ENCODE measurements at regions not wholly inside any gene's neighbourhood (a gene's known extent, or its start where the extent isn't known, plus 50 kb on each side); places are given as distances from the start of the nearest gene placed in this dataset.

DNA sequence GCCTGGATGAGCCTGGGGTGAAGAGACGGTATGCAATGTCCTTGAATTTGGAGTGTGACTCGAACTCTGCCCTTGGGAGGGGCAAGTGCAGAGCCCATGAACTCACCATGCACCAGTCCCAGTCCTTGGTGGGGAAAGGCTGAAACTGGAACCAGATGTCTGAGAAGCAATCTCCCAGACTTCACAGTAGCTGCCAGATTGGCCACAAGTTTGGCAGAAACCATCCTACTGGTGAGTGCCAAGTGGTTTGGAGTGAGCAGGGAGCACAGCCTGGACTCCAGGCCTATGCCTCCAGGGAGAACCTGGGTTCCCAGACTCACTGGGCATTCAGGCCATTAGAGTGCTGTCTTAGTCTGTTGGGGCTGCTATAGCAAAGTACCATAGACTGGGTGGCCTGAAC lies 99.6 kb upstream of the LYZL1 start:
- TF ChIP-seq, protein P1, sequence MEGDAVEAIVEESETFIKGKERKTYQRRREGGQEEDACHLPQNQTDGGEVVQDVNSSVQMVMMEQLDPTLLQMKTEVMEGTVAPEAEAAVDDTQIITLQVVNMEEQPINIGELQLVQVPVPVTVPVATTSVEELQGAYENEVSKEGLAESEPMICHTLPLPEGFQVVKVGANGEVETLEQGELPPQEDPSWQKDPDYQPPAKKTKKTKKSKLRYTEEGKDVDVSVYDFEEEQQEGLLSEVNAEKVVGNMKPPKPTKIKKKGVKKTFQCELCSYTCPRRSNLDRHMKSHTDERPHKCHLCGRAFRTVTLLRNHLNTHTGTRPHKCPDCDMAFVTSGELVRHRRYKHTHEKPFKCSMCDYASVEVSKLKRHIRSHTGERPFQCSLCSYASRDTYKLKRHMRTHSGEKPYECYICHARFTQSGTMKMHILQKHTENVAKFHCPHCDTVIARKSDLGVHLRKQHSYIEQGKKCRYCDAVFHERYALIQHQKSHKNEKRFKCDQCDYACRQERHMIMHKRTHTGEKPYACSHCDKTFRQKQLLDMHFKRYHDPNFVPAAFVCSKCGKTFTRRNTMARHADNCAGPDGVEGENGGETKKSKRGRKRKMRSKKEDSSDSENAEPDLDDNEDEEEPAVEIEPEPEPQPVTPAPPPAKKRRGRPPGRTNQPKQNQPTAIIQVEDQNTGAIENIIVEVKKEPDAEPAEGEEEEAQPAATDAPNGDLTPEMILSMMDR (IDR thresholded peaks at IDR 0.05; ENCODE audit: low read depth, low read length, missing control alignments): no peak
- DNase-seq (ENCODE audit: low read depth): no peak
- no peak overlapping the region for H3K4me3 ChIP-seq (ENCODE audit: low read depth, low read length)

DNA sequence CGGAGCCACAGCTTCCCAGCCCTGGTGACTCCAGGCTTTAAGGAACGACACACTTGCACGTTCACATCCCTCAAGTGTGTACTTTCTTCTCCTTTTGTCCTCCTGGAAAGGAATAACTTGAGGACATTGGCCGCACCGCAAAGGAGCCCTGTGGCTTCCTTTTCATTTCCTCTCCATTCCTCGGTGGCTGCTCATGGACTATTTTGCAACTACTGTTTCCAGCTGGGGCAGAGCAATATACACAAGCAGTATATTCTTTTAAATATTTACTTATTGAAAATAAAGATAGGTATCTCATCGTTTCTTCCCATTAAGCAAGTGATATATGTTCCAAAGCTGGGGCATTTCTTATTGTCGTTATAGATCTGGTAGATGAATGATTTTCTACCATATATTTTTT lies 97.2 kb upstream of the LYZL1 start:
- TF ChIP-seq, protein P1 (IDR thresholded peaks at IDR 0.05; ENCODE audit: low read depth, low read length, missing control alignments): no peak
- no peak overlapping the region for H3K4me3 ChIP-seq (ENCODE audit: low read depth, low read length)
- DNase-seq (ENCODE audit: low read depth): no peak

DNA sequence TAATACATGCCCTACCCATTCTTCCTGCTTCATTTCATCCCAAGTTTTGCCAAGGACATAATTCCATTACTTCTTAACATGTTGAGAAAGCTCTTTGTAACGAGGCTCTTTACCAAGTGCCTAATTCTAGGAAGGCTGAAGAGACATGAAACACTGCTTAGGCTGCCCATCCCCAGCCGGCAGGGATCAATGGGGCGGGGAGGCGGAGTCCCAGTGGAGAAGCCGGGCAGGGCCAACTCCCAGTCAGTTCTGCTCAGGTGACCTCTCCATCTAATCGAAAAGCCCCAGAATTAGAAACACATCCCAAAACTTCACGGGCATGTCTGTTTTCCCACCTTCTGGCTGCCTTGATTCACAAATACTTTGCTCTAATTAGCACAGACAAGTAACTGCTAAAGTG lies 89.5 kb upstream of the LYZL1 start:
- TF ChIP-seq, protein P1 (IDR thresholded peaks at IDR 0.05; ENCODE audit: low read depth, low read length, missing control alignments): no peak
- DNase-seq (ENCODE audit: low read depth): no peak

DNA sequence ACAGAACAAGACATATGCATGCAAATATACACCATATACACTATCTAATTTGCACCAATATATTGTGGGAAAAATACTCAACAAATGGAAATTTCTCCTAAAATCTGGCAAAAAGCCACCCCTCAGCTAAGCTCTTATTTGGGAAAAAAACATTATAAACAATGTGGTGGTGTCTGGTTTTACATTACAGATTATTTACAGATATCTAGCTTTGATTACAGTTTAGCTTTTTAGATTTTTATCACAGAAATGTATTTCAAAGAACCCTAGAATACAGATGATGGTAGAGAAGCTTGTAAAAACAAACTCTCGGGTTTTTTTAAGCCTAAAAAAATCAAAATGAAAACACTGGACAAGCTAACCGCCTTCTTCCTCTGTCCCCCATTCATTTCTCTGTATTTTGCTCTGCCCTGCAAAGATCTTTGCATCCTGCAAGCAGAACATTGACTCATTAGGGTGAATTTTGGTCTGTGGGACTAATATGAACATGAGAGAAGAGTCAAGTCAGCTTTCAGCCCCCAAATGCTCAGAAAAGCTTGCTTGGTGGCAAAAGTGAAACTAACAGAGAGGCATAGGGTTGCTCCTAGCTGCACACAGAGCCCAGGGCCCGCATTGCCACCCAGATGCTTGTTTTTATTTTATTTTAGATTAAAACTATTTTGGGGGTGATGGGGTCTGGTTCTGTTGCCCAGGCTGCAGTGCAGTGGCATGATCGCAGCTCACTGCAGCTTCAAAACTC lies 88.8 kb upstream of the LYZL1 start:
- DNase-seq (ENCODE audit: low read depth): no peak
- H3K4me3 ChIP-seq (ENCODE audit: low read depth, low read length): no peak overlapping the region

More for the DNA sequence above, 89.5 kb upstream of the LYZL1 start:
- H3K4me3 ChIP-seq (ENCODE audit: low read depth, low read length): no peak overlapping the region

DNA sequence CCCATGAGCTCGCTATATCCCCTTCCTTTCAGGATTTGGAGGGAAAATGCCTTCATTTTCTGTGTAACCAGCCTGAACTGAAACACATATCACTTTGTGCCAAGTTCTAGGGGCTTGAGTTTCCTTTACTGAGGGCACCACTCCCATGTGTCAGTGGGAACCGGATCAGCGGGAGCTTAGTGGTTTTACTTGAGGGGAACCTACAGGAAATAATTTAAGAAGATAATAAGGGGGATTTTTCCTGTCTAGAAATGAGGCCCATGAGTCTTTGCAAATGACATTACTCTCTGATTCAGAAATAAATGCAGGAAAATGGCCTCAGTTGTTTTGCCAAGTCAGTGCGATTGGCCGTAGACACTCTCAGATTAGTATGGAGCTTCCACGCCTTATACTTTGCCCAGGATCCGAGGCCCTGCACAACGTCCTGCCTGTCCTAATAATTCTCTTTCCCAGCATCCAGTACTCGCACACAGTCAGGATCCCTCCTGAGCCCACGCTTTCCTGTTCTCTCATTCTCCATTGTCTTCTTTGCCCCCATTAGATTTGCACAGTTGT lies 86.4 kb upstream of the LYZL1 start:
- TF ChIP-seq, protein P1 (IDR thresholded peaks at IDR 0.05; ENCODE audit: low read depth, low read length, missing control alignments): no peak
- no peak overlapping the region for H3K4me3 ChIP-seq (ENCODE audit: low read depth, low read length)
- no peak for DNase-seq (ENCODE audit: low read depth)

More for the DNA sequence above, 88.8 kb upstream of the LYZL1 start:
- TF ChIP-seq, protein P1 (IDR thresholded peaks at IDR 0.05; ENCODE audit: low read depth, low read length, missing control alignments): no peak

DNA sequence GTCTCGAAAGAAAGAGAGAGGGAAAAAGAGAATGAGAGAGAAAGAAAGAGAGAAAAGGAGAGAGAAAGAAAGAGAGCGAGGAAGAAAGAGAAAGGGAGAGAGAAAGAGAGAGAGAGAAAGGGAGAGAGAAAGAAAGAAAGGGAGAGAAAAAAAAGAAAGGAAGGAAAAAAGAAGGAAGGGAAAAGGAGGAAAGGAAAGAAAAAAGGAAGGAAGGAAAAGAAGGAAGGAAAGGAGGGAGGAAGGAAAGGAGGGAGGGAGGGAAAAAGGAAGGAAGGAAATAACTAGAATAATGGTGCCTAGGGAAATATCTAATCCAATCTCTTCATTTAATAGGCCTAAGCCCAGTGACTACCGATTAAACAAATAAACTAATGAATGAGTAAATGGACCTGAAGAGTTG lies 85.4 kb upstream of the LYZL1 start:
- H3K4me3 ChIP-seq (ENCODE audit: low read depth, low read length): no peak overlapping the region
- no peak for DNase-seq (ENCODE audit: low read depth)
- TF ChIP-seq, protein P1 (IDR thresholded peaks at IDR 0.05; ENCODE audit: low read depth, low read length, missing control alignments): no peak
